GM23248 (cell line): ENCODE measurements at regions not wholly inside any gene's neighbourhood (a gene's known extent, or its start where the extent isn't known, plus 50 kb on each side); places are given as distances from the start of the nearest gene placed in this dataset.
"Not testable (repeated sequence)": the region's sequence is repeated elsewhere in the genome, so short reads cannot be mapped to it uniquely, and the experiment has no call there.

Experiments
- DNase-seq: peaks from one replicate; pipeline ENCODE4 v3.0.0-alpha.2; 2015
- H2AFZ ChIP-seq: fragments of 200-600 bp; sonication (generic); 2 replicates; pipeline ENCODE4 v1.6.1; 2016; ENCODE audit warnings: antibody characterized with exemption
- H3F3A ChIP-seq: fragments of 200-600 bp; sonication (generic); 2 replicates; pipeline ENCODE4 v1.6.1; 2016; ENCODE audit warnings: mild to moderate bottlenecking, antibody characterized with exemption, mixed run types; ENCODE audit not compliant: insufficient read depth
- H3K27ac ChIP-seq: fragments of 200-600 bp; sonication (generic); 2 replicates; pipeline ENCODE4 v1.5.1; 2016; ENCODE audit warnings: mild to moderate bottlenecking
- H3K27me3 ChIP-seq: fragments of 200-600 bp; sonication (generic); replicated peaks from 2 replicates; pipeline ENCODE4 v1.6.1; 2016; ENCODE audit warnings: mild to moderate bottlenecking; ENCODE audit not compliant: insufficient read depth
- H3K36me3 ChIP-seq: fragments of 200-600 bp; sonication (generic); 2 replicates; pipeline ENCODE4 v1.6.1; 2016; ENCODE audit warnings: low read depth, mild to moderate bottlenecking
- H3K4me1 ChIP-seq: fragments of 200-600 bp; sonication (generic); 2 replicates; pipeline ENCODE4 v1.6.1; 2016; ENCODE audit warnings: mild to moderate bottlenecking; ENCODE audit not compliant: insufficient read depth
- H3K4me2 ChIP-seq: fragments of 200-600 bp; sonication (generic); one replicate; pipeline ENCODE4 v1.6.1; 2016; ENCODE audit warnings: mild to moderate bottlenecking; ENCODE audit not compliant: unreplicated experiment
- H3K4me3 ChIP-seq: fragments of 200-600 bp; sonication (generic); 2 replicates; pipeline ENCODE4 v1.5.1; 2016; ENCODE audit warnings: mild to moderate bottlenecking
- H3K79me2 ChIP-seq: fragments of 200-600 bp; sonication (generic); 2 replicates; pipeline ENCODE4 v1.6.1; 2016; ENCODE audit warnings: mild to moderate bottlenecking; ENCODE audit not compliant: insufficient read depth
- H3K9ac ChIP-seq: fragments of 200-600 bp; sonication (generic); 2 replicates; pipeline ENCODE4 v1.6.1; 2016; ENCODE audit warnings: mild to moderate bottlenecking
- H3K9me2 ChIP-seq: fragments of 200-600 bp; sonication (generic); 2 replicates; pipeline ENCODE4 v1.6.1; 2016; ENCODE audit warnings: mixed run types, mild to moderate bottlenecking, moderate library complexity; ENCODE audit not compliant: insufficient read depth
- H3K9me3 ChIP-seq: fragments of 200-600 bp; sonication (generic); one replicate; pipeline ENCODE4 v1.6.1; 2017; ENCODE audit warnings: low read depth
- H4K20me1 ChIP-seq: fragments of 200-600 bp; sonication (generic); 2 replicates; pipeline ENCODE4 v1.6.0; 2016; ENCODE audit not compliant: insufficient read depth
- EZH2 ChIP-seq: fragments of 200-600 bp; sonication (generic); IDR thresholded peaks from 2 replicates; pipeline ENCODE4 v1.6.1; 2018; ENCODE audit warnings: antibody characterized with exemption, mild to moderate bottlenecking; ENCODE audit not compliant: insufficient read depth, poor library complexity, severe bottlenecking
- EZH2phosphoT487 ChIP-seq: fragments of 200-600 bp; sonication (generic); IDR thresholded peaks from 2 replicates; pipeline ENCODE4 v1.6.1; 2018; ENCODE audit warnings: antibody characterized with exemption, moderate library complexity, mild to moderate bottlenecking, low read depth; ENCODE audit not compliant: insufficient read depth
- WGBS, 2 experiments: methylation state at CpG; one replicate each; pipeline ENCODE4 v1.1.6; 2015 to 2017; ENCODE audit warnings: low lambda C conversion rate in 2 of 2, low coverage in 1 of 2; ENCODE audit errors: missing lambda C conversion rate in 2 of 2; 5-methylcytosine and 5-hydroxymethylcytosine counted together
- in situ Hi-C: fragments of 300-500 bp; cut with MboI; formaldehyde crosslinking; loops from 2 replicates; pipeline ENCODE4 v1.15.0; 2020

GRCh38 chr2:153268941-153269461, 209.6 kb downstream of the RPRM start:
- Histone ChIP-seq H3K79me2 (no peaks in the 10 kb centered on the region), H2AFZ (no peak overlapping the region), H3K4me2 (no peak overlapping the region), H3K4me3 (no peak overlapping the region), H3K4me1 (no peaks in the 10 kb centered on the region), H3K9me2 (no peaks in the 10 kb centered on the region), H3F3A (no peaks in the 10 kb centered on the region), H4K20me1 (no peaks in the 10 kb centered on the region), H3K36me3 (no peaks in the 10 kb centered on the region), H3K27me3 (no peaks in the 10 kb centered on the region), H3K9me3 (no peaks in the 10 kb centered on the region), H3K27ac (no peak overlapping the region), H3K9ac (no peak overlapping the region)
- in situ Hi-C loops, result no loop called here
- TF ChIP-seq EZH2phosphoT487, result no peak
- TF ChIP-seq EZH2, result no peak
- DNase-seq, result no peak

- H3K27me3 ChIP-seq, H3F3A ChIP-seq, H3K79me2 ChIP-seq, H3K36me3 ChIP-seq, H3K27ac ChIP-seq, in situ Hi-C loops, H3K9ac ChIP-seq, H2AFZ ChIP-seq, DNase-seq, H3K9me2 ChIP-seq, H3K4me1 ChIP-seq, H4K20me1 ChIP-seq, H3K4me2 ChIP-seq, H3K4me3 ChIP-seq, H3K9me3 ChIP-seq: not testable (repeated sequence)
- 66 to 74% methylated on average over 13 to 17 of the region's 18 CpGs for WGBS, 2 experiments
These were observed 221.7 kb downstream of the RPRM start for GRCh38 chr2:153256876-153257275.

GRCh38 chr2:153246636-153247035, 231.9 kb downstream of the RPRM start:
- H3K4me3 ChIP-seq, H3K4me1 ChIP-seq, H3K27ac ChIP-seq, H3K4me2 ChIP-seq, H3K9me2 ChIP-seq, H3K9ac ChIP-seq, H3K36me3 ChIP-seq, H4K20me1 ChIP-seq, in situ Hi-C loops, H3K79me2 ChIP-seq, H3F3A ChIP-seq, H3K9me3 ChIP-seq, DNase-seq, H3K27me3 ChIP-seq, H2AFZ ChIP-seq: not testable (repeated sequence)
- 0 to 4% methylated on average over 1 of the region's 1 CpG for WGBS, 2 experiments

GRCh38 chr2:153235516-153235915, 243.0 kb downstream of the RPRM start:
- Histone ChIP-seq H3K9ac (no peak overlapping the region), H2AFZ (no peak overlapping the region), H3K27ac (no peak overlapping the region), H3F3A (no peaks in the 10 kb centered on the region), H3K4me2 (no peak overlapping the region), H4K20me1 (no peaks in the 10 kb centered on the region), H3K9me3 (no peaks in the 10 kb centered on the region), H3K79me2 (no peaks in the 10 kb centered on the region), H3K9me2 (no peaks in the 10 kb centered on the region), H3K36me3 (no peaks in the 10 kb centered on the region), H3K4me3 (no peak overlapping the region), H3K27me3 (no peaks in the 10 kb centered on the region), H3K4me1 (no peaks in the 10 kb centered on the region)
- in situ Hi-C loops, result no loop called here
- TF ChIP-seq EZH2 (no peak), EZH2phosphoT487 (no peak)
- WGBS, 2 experiments, result 38 to 39% methylated on average over 1 of the region's 1 CpG
- no peak for DNase-seq

- no peaks in the 10 kb centered on the region for H3F3A ChIP-seq
- no peaks in the 10 kb centered on the region for H3K4me1 ChIP-seq
- TF ChIP-seq EZH2phosphoT487, result no peak
- TF ChIP-seq EZH2, result no peak
- H4K20me1 ChIP-seq, result no peaks in the 10 kb centered on the region
- no peaks in the 10 kb centered on the region for H3K9me3 ChIP-seq
- no peaks in the 10 kb centered on the region for H3K79me2 ChIP-seq
- in situ Hi-C loops, result no loop called here
- no peak overlapping the region for H2AFZ ChIP-seq
- no peaks in the 10 kb centered on the region for H3K9me2 ChIP-seq
- H3K4me2 ChIP-seq, result no peak overlapping the region
- H3K4me3 ChIP-seq, result no peak overlapping the region
- DNase-seq, result no peak
- H3K27me3 ChIP-seq, result no peaks in the 10 kb centered on the region
- WGBS, 2 experiments, result 29 to 32% methylated on average over 2 of the region's 2 CpGs
- no peaks in the 10 kb centered on the region for H3K36me3 ChIP-seq
- no peak overlapping the region for H3K27ac ChIP-seq
- H3K9ac ChIP-seq, result no peak overlapping the region
These were observed 246.1 kb downstream of the RPRM start for GRCh38 chr2:153232464-153232863.
